ENCODE measurements at regions not wholly inside any gene's neighbourhood (a gene's known extent, or its start where the extent isn't known, plus 50 kb on each side); places are given as distances from the start of the nearest gene placed in this dataset.
"Not testable (repeated sequence)": the region's sequence is repeated elsewhere in the genome, so short reads cannot be mapped to it uniquely, and the experiment has no call there.

GRCh38 chr9:108427751-108428150 is 428.0 kb downstream of the ACTL7B start (continued):
- TF ChIP-seq EZH2 (IDR thresholded peaks at IDR 0.05; ENCODE audit: low read depth, unreplicated experiment): no peak
- TF ChIP-seq, protein P1, sequence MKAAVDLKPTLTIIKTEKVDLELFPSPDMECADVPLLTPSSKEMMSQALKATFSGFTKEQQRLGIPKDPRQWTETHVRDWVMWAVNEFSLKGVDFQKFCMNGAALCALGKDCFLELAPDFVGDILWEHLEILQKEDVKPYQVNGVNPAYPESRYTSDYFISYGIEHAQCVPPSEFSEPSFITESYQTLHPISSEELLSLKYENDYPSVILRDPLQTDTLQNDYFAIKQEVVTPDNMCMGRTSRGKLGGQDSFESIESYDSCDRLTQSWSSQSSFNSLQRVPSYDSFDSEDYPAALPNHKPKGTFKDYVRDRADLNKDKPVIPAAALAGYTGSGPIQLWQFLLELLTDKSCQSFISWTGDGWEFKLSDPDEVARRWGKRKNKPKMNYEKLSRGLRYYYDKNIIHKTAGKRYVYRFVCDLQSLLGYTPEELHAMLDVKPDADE (IDR thresholded peaks at IDR 0.05): no peak

GRCh38 chr9:108426421-108426940 is 429.3 kb downstream of the ACTL7B start:
- not testable (repeated sequence) for H3K4me3 Mint-ChIP-seq; H3K27ac Mint-ChIP-seq; H4K20me1 ChIP-seq (replicated peaks; ENCODE audit: insufficient read depth); DNase-seq (ENCODE audit: low spot score); H3K27me3 Mint-ChIP-seq (ENCODE audit: insufficient read depth, low read depth, poor library complexity); H3F3A ChIP-seq (replicated peaks; ENCODE audit: low read depth); H3K9me3 Mint-ChIP-seq; H3K36me3 Mint-ChIP-seq (ENCODE audit: low read depth); H3K4me1 ChIP-seq (ENCODE audit: insufficient read depth); H2AFZ ChIP-seq; H3K4me3 ChIP-seq; H3K27ac ChIP-seq (ENCODE audit: low read depth); ATAC-seq; H3K27me3 ChIP-seq (ENCODE audit: insufficient read depth); H3K36me3 ChIP-seq (ENCODE audit: insufficient read depth); H3K4me2 ChIP-seq; H3K4me1 Mint-ChIP-seq; H3K9me2 ChIP-seq (ENCODE audit: insufficient read depth); H3K79me2 ChIP-seq (replicated peaks; ENCODE audit: insufficient read depth)

- H3K9me3 Mint-ChIP-seq: no peaks in the 10 kb centered on the region; the same call in 2 of the 3 replicates
- ATAC-seq (no peak), DNase-seq (ENCODE audit: low spot score) (no peak)
- H3K27me3 Mint-ChIP-seq (ENCODE audit: insufficient read depth, low read depth, poor library complexity): no peaks in the 10 kb centered on the region
- Histone ChIP-seq H3K27ac (ENCODE audit: low read depth) (no peak overlapping the region), H3K79me2 (replicated peaks; ENCODE audit: insufficient read depth) (no peaks in the 10 kb centered on the region), H3K4me3 (no peak overlapping the region), H3K9me2 (ENCODE audit: insufficient read depth) (no peaks in the 10 kb centered on the region), H2AFZ (no peak overlapping the region), H3K36me3 (ENCODE audit: insufficient read depth) (no peaks in the 10 kb centered on the region), H3F3A (replicated peaks; ENCODE audit: low read depth) (no peaks in the 10 kb centered on the region), H3K27me3 (ENCODE audit: insufficient read depth) (no peaks in the 10 kb centered on the region), H3K4me1 (ENCODE audit: insufficient read depth) (no peaks in the 10 kb centered on the region), H4K20me1 (replicated peaks; ENCODE audit: insufficient read depth) (no peaks in the 10 kb centered on the region), H3K4me2 (no peak overlapping the region)
- H3K4me1 Mint-ChIP-seq: no peaks in the 10 kb centered on the region
- H3K27ac Mint-ChIP-seq: no peak overlapping the region
- H3K4me3 Mint-ChIP-seq: no peak overlapping the region
- TF ChIP-seq, protein P2, sequence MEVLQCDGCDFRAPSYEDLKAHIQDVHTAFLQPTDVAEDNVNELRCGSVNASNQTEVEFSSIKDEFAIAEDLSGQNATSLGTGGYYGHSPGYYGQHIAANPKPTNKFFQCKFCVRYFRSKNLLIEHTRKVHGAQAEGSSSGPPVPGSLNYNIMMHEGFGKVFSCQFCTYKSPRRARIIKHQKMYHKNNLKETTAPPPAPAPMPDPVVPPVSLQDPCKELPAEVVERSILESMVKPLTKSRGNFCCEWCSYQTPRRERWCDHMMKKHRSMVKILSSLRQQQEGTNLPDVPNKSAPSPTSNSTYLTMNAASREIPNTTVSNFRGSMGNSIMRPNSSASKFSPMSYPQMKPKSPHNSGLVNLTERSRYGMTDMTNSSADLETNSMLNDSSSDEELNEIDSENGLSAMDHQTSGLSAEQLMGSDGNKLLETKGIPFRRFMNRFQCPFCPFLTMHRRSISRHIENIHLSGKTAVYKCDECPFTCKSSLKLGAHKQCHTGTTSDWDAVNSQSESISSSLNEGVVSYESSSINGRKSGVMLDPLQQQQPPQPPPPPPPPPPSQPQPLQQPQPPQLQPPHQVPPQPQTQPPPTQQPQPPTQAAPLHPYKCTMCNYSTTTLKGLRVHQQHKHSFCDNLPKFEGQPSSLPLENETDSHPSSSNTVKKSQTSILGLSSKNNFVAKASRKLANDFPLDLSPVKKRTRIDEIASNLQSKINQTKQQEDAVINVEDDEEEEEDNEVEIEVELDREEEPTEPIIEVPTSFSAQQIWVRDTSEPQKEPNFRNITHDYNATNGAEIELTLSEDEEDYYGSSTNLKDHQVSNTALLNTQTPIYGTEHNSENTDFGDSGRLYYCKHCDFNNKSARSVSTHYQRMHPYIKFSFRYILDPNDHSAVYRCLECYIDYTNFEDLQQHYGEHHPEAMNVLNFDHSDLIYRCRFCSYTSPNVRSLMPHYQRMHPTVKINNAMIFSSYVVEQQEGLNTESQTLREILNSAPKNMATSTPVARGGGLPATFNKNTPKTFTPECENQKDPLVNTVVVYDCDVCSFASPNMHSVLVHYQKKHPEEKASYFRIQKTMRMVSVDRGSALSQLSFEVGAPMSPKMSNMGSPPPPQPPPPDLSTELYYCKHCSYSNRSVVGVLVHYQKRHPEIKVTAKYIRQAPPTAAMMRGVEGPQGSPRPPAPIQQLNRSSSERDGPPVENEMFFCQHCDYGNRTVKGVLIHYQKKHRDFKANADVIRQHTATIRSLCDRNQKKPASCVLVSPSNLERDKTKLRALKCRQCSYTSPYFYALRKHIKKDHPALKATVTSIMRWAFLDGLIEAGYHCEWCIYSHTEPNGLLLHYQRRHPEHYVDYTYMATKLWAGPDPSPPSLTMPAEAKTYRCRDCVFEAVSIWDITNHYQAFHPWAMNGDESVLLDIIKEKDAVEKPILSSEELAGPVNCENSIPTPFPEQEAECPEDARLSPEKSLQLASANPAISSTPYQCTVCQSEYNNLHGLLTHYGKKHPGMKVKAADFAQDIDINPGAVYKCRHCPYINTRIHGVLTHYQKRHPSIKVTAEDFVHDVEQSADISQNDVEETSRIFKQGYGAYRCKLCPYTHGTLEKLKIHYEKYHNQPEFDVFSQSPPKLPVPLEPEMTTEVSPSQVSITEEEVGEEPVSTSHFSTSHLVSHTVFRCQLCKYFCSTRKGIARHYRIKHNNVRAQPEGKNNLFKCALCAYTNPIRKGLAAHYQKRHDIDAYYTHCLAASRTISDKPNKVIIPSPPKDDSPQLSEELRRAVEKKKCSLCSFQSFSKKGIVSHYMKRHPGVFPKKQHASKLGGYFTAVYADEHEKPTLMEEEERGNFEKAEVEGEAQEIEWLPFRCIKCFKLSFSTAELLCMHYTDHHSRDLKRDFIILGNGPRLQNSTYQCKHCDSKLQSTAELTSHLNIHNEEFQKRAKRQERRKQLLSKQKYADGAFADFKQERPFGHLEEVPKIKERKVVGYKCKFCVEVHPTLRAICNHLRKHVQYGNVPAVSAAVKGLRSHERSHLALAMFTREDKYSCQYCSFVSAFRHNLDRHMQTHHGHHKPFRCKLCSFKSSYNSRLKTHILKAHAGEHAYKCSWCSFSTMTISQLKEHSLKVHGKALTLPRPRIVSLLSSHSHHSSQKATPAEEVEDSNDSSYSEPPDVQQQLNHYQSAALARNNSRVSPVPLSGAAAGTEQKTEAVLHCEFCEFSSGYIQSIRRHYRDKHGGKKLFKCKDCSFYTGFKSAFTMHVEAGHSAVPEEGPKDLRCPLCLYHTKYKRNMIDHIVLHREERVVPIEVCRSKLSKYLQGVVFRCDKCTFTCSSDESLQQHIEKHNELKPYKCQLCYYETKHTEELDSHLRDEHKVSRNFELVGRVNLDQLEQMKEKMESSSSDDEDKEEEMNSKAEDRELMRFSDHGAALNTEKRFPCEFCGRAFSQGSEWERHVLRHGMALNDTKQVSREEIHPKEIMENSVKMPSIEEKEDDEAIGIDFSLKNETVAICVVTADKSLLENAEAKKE (CRISPR knock-in tag; IDR thresholded peaks at IDR 0.05): no peak
- TF ChIP-seq STAT1 (IDR thresholded peaks at IDR 0.05; ENCODE audit: unreplicated experiment) (no peak), CREB1 (CRISPR knock-in tag; IDR thresholded peaks at IDR 0.05; ENCODE audit: low read depth) (no peak), JUNB (IDR thresholded peaks at IDR 0.05; ENCODE audit: unreplicated experiment) (no peak), NANOG (IDR thresholded peaks at IDR 0.05; ENCODE audit: borderline replicate concordance) (no peak), ZNF331 (CRISPR knock-in tag; IDR thresholded peaks at IDR 0.05; ENCODE audit: low read depth) (no peak), POLR2AphosphoS5 (IDR thresholded peaks at IDR 0.05; ENCODE audit: low read depth) (no peak)
- H3K36me3 Mint-ChIP-seq (ENCODE audit: low read depth): no peaks in the 10 kb centered on the region
These were observed 432.4 kb downstream of the ACTL7B start for GRCh38 chr9:108423433-108423832.

Data from GM23338 (cell line).